ENCODE measurements at regions not wholly inside any gene's neighbourhood (a gene's known extent, or its start where the extent isn't known, plus 50 kb on each side); places are given as distances from the start of the nearest gene placed in this dataset.

- no peaks in the 10 kb centered on the region; the same call in none of the 2 replicates for H3K27me3 ChIP-seq (replicated peaks; ENCODE audit: control insufficient read depth, insufficient read depth, low read length)
- ChIA-PET CTCF (interaction anchor here (0.9 to 1.3 kb wide), 2 partner anchors 82 to 705 kb away, joined by 4 to 9 read pairs; no protein-coding TSS in a partner anchor), POLR2A (no interaction called here)
- Mint-ChIP-seq H3K36me3 (ENCODE audit: insufficient read depth, unreplicated experiment) (no peaks in the 10 kb centered on the region), H3K27me3 (ENCODE audit: insufficient read depth, unreplicated experiment) (peaks cover 22% of the 10 kb centered on the region), H3K4me1 (ENCODE audit: low read depth, unreplicated experiment) (no peaks in the 10 kb centered on the region), H3K4me3 (ENCODE audit: unreplicated experiment) (no peak overlapping the region), H3K27ac (ENCODE audit: unreplicated experiment) (no peak overlapping the region), H3K9me3 (ENCODE audit: unreplicated experiment) (no peaks in the 10 kb centered on the region)
- TF ChIP-seq CTCF (IDR thresholded peaks at IDR 0.05; ENCODE audit: insufficient read depth in 1 of 2, low read depth in 1 of 2, low read length in 1 of 2, severe bottlenecking in 1 of 2, unreplicated experiment in 1 of 2): no peak
- H3K4me1 ChIP-seq: peaks cover 4% of the 10 kb centered on the region
- peak in 1 of 2 experiments; percentile 31 for DNase-seq
- H3K36me3 ChIP-seq (ENCODE audit: control insufficient read depth, insufficient read depth, low read length): no peaks in the 10 kb centered on the region
- intact Hi-C loops (cut with micrococcal nuclease; ENCODE audit: unreplicated experiment): loop anchor here (10.0 kb wide), 3 partner anchors 88 to 782 kb away; no protein-coding TSS in a partner anchor
- no TSS peak for BruUV-seq (replicated peaks)
- no peak overlapping the region for H3K4me3 ChIP-seq (ENCODE audit: low read depth, low read length)
- no peaks in the 10 kb centered on the region for H3K9me3 ChIP-seq
Observed at GRCh38 chr3:127456471-127457093, 134.0 kb downstream of the TPRA1 start.

- H3K9me3 ChIP-seq: no peaks in the 10 kb centered on the region
- POLR2A ChIA-PET: no interaction called here
- CTCF ChIA-PET: interaction anchor here (0.5 to 1.3 kb wide), 14 partner anchors 10 to 704 kb away, joined by 3 to 9 read pairs (median 4); partner anchors contain the start of gene PLXNA1
- intact Hi-C loops (cut with micrococcal nuclease; ENCODE audit: unreplicated experiment): loop anchor here (10.0 kb wide), 3 partner anchors 89 to 781 kb away; no protein-coding TSS in a partner anchor
- H3K27me3 ChIP-seq (replicated peaks; ENCODE audit: control insufficient read depth, insufficient read depth, low read length): no peaks in the 10 kb centered on the region; the same call in 1 of the 2 replicates
- Mint-ChIP-seq H3K9me3 (ENCODE audit: unreplicated experiment) (no peaks in the 10 kb centered on the region), H3K27me3 (ENCODE audit: insufficient read depth, unreplicated experiment) (peaks cover 22% of the 10 kb centered on the region), H3K4me3 (ENCODE audit: unreplicated experiment) (no peak overlapping the region), H3K4me1 (ENCODE audit: low read depth, unreplicated experiment) (no peaks in the 10 kb centered on the region), H3K36me3 (ENCODE audit: insufficient read depth, unreplicated experiment) (no peaks in the 10 kb centered on the region), H3K27ac (ENCODE audit: unreplicated experiment) (no peak overlapping the region)
- H3K4me1 ChIP-seq: peaks cover 4% of the 10 kb centered on the region
- peak; percentile 63 to 95 for TF ChIP-seq CTCF (IDR thresholded peaks at IDR 0.05; ENCODE audit: insufficient read depth in 1 of 2, low read depth in 1 of 2, low read length in 1 of 2, severe bottlenecking in 1 of 2, unreplicated experiment in 1 of 2)
- no TSS peak for BruUV-seq (replicated peaks)
- no peak overlapping the region for H3K4me3 ChIP-seq (ENCODE audit: low read depth, low read length)
- H3K36me3 ChIP-seq (ENCODE audit: control insufficient read depth, insufficient read depth, low read length): no peaks in the 10 kb centered on the region
- DNase-seq: peak; percentile 56 to 87
Observed at GRCh38 chr3:127455541-127456450, 134.7 kb downstream of the TPRA1 start.

- Mint-ChIP-seq H3K36me3 (ENCODE audit: insufficient read depth, unreplicated experiment) (no peaks in the 10 kb centered on the region), H3K9me3 (ENCODE audit: unreplicated experiment) (no peaks in the 10 kb centered on the region), H3K27ac (ENCODE audit: unreplicated experiment) (no peak overlapping the region), H3K4me1 (ENCODE audit: low read depth, unreplicated experiment) (no peaks in the 10 kb centered on the region), H3K27me3 (ENCODE audit: insufficient read depth, unreplicated experiment) (peaks cover 24% of the 10 kb centered on the region), H3K4me3 (ENCODE audit: unreplicated experiment) (no peak overlapping the region)
- Histone ChIP-seq H3K9me3 (no peaks in the 10 kb centered on the region), H3K36me3 (ENCODE audit: control insufficient read depth, insufficient read depth, low read length) (no peaks in the 10 kb centered on the region), H3K27me3 (replicated peaks; ENCODE audit: control insufficient read depth, insufficient read depth, low read length) (no peaks in the 10 kb centered on the region; the same call in 1 of the 2 replicates), H3K4me1 (peaks cover 4% of the 10 kb centered on the region), H3K4me3 (ENCODE audit: low read depth, low read length) (no peak overlapping the region)
- intact Hi-C loops (cut with micrococcal nuclease; ENCODE audit: unreplicated experiment): loop anchor here (10.0 kb wide), 3 partner anchors 90 to 780 kb away; no protein-coding TSS in a partner anchor
- BruUV-seq (replicated peaks): no TSS peak
- ChIA-PET CTCF (interaction anchor here (0.9 to 1.1 kb wide), 6 partner anchors 48 to 472 kb away, joined by 3 to 6 read pairs (median 4); partner anchors contain the start of gene PLXNA1), POLR2A (no interaction called here)
- peak in 1 of 2 experiments; percentile 15 for DNase-seq
- TF ChIP-seq CTCF (IDR thresholded peaks at IDR 0.05; ENCODE audit: insufficient read depth in 1 of 2, low read depth in 1 of 2, low read length in 1 of 2, severe bottlenecking in 1 of 2, unreplicated experiment in 1 of 2): no peak
Observed at GRCh38 chr3:127454968-127455367, 135.6 kb downstream of the TPRA1 start.

Data from Caco-2 (cell line).